Posterior cingulate gyrus (tissue), 11 donors: ENCODE measurements at regions not wholly inside any gene's neighbourhood (a gene's known extent, or its start where the extent isn't known, plus 50 kb on each side); places are given as distances from the start of the nearest gene placed in this dataset.

Experiments
- DNase-seq, 10 donors: peaks; one replicate each; pipeline versions ENCODE4 v3.0.0 to v3.0.0-alpha.2; 2020 to 2021; ENCODE audit warnings: mixed read lengths in 3 of 10
- intact Hi-C: fragments of 100-400 bp; cut with DNase I; formaldehyde crosslinking; loops from one replicate; pipeline ENCODE4 v1.15.1; 2023

GRCh38 chr20:21820045-21820444 is 114.6 kb downstream of the PAX1 start:
- DNase-seq = no peak
- intact Hi-C loops = no loop called here

- DNase-seq = no peak
- intact Hi-C loops = no loop called here
Observed at GRCh38 chr20:21812379-21812778, 106.9 kb downstream of the PAX1 start.

- DNase-seq = peak in 1 of 10 donors; percentile 73
- intact Hi-C loops = no loop called here
Observed at GRCh38 chr20:21809961-21810523, 104.6 kb downstream of the PAX1 start.

- intact Hi-C loops = no loop called here
- DNase-seq = peak in 8 of 10 donors; percentile 30 to 82 (median 54)
Observed at GRCh38 chr20:21808863-21809664, 103.6 kb downstream of the PAX1 start.

- intact Hi-C loops = no loop called here
- DNase-seq = no peak
Observed at GRCh38 chr20:21808139-21808538, 102.7 kb downstream of the PAX1 start.

- DNase-seq = no peak
- intact Hi-C loops = no loop called here
Observed at GRCh38 chr20:21804802-21805201, 99.3 kb downstream of the PAX1 start.

- DNase-seq = no peak
- intact Hi-C loops = no loop called here
Observed at GRCh38 chr20:21801193-21801592, 95.7 kb downstream of the PAX1 start.

GRCh38 chr20:21798384-21798783 is 92.9 kb downstream of the PAX1 start:
- intact Hi-C loops = no loop called here
- DNase-seq = no peak

- DNase-seq = no peak
- intact Hi-C loops = no loop called here
Observed at GRCh38 chr20:21796059-21796458, 90.6 kb downstream of the PAX1 start.

GRCh38 chr20:21788082-21788481 is 82.6 kb downstream of the PAX1 start:
- intact Hi-C loops = no loop called here
- no peak for DNase-seq

- intact Hi-C loops = no loop called here
- peak in 1 of 10 donors; percentile 59 for DNase-seq
Observed at GRCh38 chr20:21781446-21782075, 76.1 kb downstream of the PAX1 start.

- intact Hi-C loops = no loop called here
Observed at GRCh38 chr20:21780528-21780927, 75.1 kb downstream of the PAX1 start.

More at GRCh38 chr20:21780528-21780927, 75.1 kb downstream of the PAX1 start:
- DNase-seq = no peak
